ENCODE measurements at regions not wholly inside any gene's neighbourhood (a gene's known extent, or its start where the extent isn't known, plus 50 kb on each side); places are given as distances from the start of the nearest gene placed in this dataset.

GRCh38 chr11:121383716-121384115 lies 68.4 kb upstream of the SORL1 start:
- TF ChIP-seq CTCF (IDR thresholded peaks at IDR 0.05) (no peak), POLR2A (IDR thresholded peaks at IDR 0.05) (no peak)

Data from heart left ventricle (tissue), 13 donors.